Skeletal muscle satellite cell (primary cell): ENCODE measurements at regions not wholly inside any gene's neighbourhood (a gene's known extent, or its start where the extent isn't known, plus 50 kb on each side); places are given as distances from the start of the nearest gene placed in this dataset.

Experiments used
- H3K27me3 ChIP-seq: 2 replicates; pipeline ENCODE4 v1.7.0; 2013; ENCODE audit warnings: low read length; ENCODE audit not compliant: control insufficient read depth, insufficient read depth
- H3K36me3 ChIP-seq: 2 replicates; pipeline ENCODE4 v1.7.0; 2013; ENCODE audit warnings: mild to moderate bottlenecking, control low read depth, low read length; ENCODE audit not compliant: insufficient read depth
- H3K4me1 ChIP-seq: 2 replicates; pipeline ENCODE4 v1.7.0; 2013; ENCODE audit warnings: low read length; ENCODE audit not compliant: control insufficient read depth, insufficient read depth
- H3K4me2 ChIP-seq: 2 replicates; pipeline ENCODE4 v1.7.0; 2013; ENCODE audit warnings: mild to moderate bottlenecking, low read length
- H3K4me3 ChIP-seq: 2 replicates; pipeline ENCODE4 v1.7.0; 2013; ENCODE audit warnings: low read length
- H3K9ac ChIP-seq: 2 replicates; pipeline ENCODE4 v1.7.0; 2013; ENCODE audit warnings: mild to moderate bottlenecking, low read depth, low read length, moderate library complexity
- H3K9me3 ChIP-seq: replicated peaks from 2 replicates; pipeline ENCODE4 v1.7.0; 2013; ENCODE audit warnings: mild to moderate bottlenecking, control low read depth, low read length

GRCh38 chr1:10889650-10890353 is 93.4 kb upstream of the CASZ1 start:
- Histone ChIP-seq H3K4me2 (no peak overlapping the region), H3K36me3 (no peaks in the 10 kb centered on the region), H3K4me1 (no peaks in the 10 kb centered on the region), H3K9ac (no peak overlapping the region), H3K9me3 (no peaks in the 10 kb centered on the region), H3K27me3 (peaks cover 48% of the 10 kb centered on the region), H3K4me3 (no peak overlapping the region)

GRCh38 chr1:10890491-10891071 is 94.1 kb upstream of the CASZ1 start:
- Histone ChIP-seq H3K36me3 (no peaks in the 10 kb centered on the region), H3K9me3 (no peaks in the 10 kb centered on the region), H3K4me3 (no peak overlapping the region), H3K27me3 (peaks cover 50% of the 10 kb centered on the region), H3K4me1 (no peaks in the 10 kb centered on the region), H3K9ac (no peak overlapping the region), H3K4me2 (no peak overlapping the region)

- H3K27me3 ChIP-seq = peaks cover 51% of the 10 kb centered on the region
- no peaks in the 10 kb centered on the region for H3K36me3 ChIP-seq
- H3K4me3 ChIP-seq = no peak overlapping the region
- no peaks in the 10 kb centered on the region for H3K4me1 ChIP-seq
- no peaks in the 10 kb centered on the region for H3K9me3 ChIP-seq
- no peak overlapping the region for H3K4me2 ChIP-seq
- no peak overlapping the region for H3K9ac ChIP-seq
Measured at GRCh38 chr1:10891091-10891490, 94.6 kb upstream of the CASZ1 start.

- Histone ChIP-seq H3K9ac (no peak overlapping the region), H3K36me3 (no peaks in the 10 kb centered on the region), H3K27me3 (peaks cover 46% of the 10 kb centered on the region), H3K4me1 (no peaks in the 10 kb centered on the region), H3K4me3 (no peak overlapping the region), H3K9me3 (no peaks in the 10 kb centered on the region), H3K4me2 (no peak overlapping the region)
Measured at GRCh38 chr1:10892138-10893065, 96.0 kb upstream of the CASZ1 start.

- peaks cover 33% of the 10 kb centered on the region for H3K27me3 ChIP-seq
- H3K9ac ChIP-seq = no peak overlapping the region
- no peaks in the 10 kb centered on the region for H3K9me3 ChIP-seq
- H3K4me2 ChIP-seq = no peak overlapping the region
- no peaks in the 10 kb centered on the region for H3K36me3 ChIP-seq
- no peak overlapping the region for H3K4me3 ChIP-seq
- H3K4me1 ChIP-seq = no peaks in the 10 kb centered on the region
Measured at GRCh38 chr1:10895621-10896020, 99.2 kb upstream of the CASZ1 start.

- H3K4me3 ChIP-seq = no peak overlapping the region
- peaks cover 29% of the 10 kb centered on the region for H3K27me3 ChIP-seq
- no peak overlapping the region for H3K9ac ChIP-seq
- no peaks in the 10 kb centered on the region for H3K36me3 ChIP-seq
- no peaks in the 10 kb centered on the region for H3K9me3 ChIP-seq
- H3K4me1 ChIP-seq = peaks cover 5% of the 10 kb centered on the region
- no peak overlapping the region for H3K4me2 ChIP-seq
Measured at GRCh38 chr1:10896673-10897072, 100.2 kb upstream of the CASZ1 start.

GRCh38 chr1:10897321-10897980 is 101.0 kb upstream of the CASZ1 start:
- peaks cover 5% of the 10 kb centered on the region for H3K4me1 ChIP-seq
- H3K9ac ChIP-seq = no peak overlapping the region
- H3K4me2 ChIP-seq = no peak overlapping the region
- no peaks in the 10 kb centered on the region for H3K9me3 ChIP-seq
- H3K27me3 ChIP-seq = peaks cover 25% of the 10 kb centered on the region
- H3K4me3 ChIP-seq = no peak overlapping the region
- no peaks in the 10 kb centered on the region for H3K36me3 ChIP-seq

- H3K9ac ChIP-seq = no peak overlapping the region
- no peaks in the 10 kb centered on the region for H3K9me3 ChIP-seq
- H3K4me2 ChIP-seq = no peak overlapping the region
- H3K4me3 ChIP-seq = no peak overlapping the region
- H3K27me3 ChIP-seq = peaks cover 25% of the 10 kb centered on the region
- H3K36me3 ChIP-seq = no peaks in the 10 kb centered on the region
- H3K4me1 ChIP-seq = peaks cover 5% of the 10 kb centered on the region
Measured at GRCh38 chr1:10897981-10898728, 101.7 kb upstream of the CASZ1 start.

GRCh38 chr1:10898921-10899320 is 102.5 kb upstream of the CASZ1 start:
- no peak overlapping the region for H3K4me2 ChIP-seq
- H3K4me1 ChIP-seq = peaks cover 5% of the 10 kb centered on the region
- no peak overlapping the region for H3K9ac ChIP-seq

GRCh38 chr1:10899490-10900250 is 103.2 kb upstream of the CASZ1 start:
- H3K9ac ChIP-seq = no peak overlapping the region
- no peaks in the 10 kb centered on the region for H3K36me3 ChIP-seq
- H3K4me1 ChIP-seq = peaks cover 5% of the 10 kb centered on the region
- no peak overlapping the region for H3K4me2 ChIP-seq
- no peak overlapping the region for H3K4me3 ChIP-seq
- peaks cover 35% of the 10 kb centered on the region for H3K27me3 ChIP-seq
- no peaks in the 10 kb centered on the region for H3K9me3 ChIP-seq

More at GRCh38 chr1:10898921-10899320, 102.5 kb upstream of the CASZ1 start:
- no peaks in the 10 kb centered on the region for H3K36me3 ChIP-seq
- peaks cover 31% of the 10 kb centered on the region for H3K27me3 ChIP-seq
- H3K4me3 ChIP-seq = no peak overlapping the region
- no peaks in the 10 kb centered on the region for H3K9me3 ChIP-seq
